Esophagus muscularis mucosa (tissue), 4 donors: ENCODE measurements at regions not wholly inside any gene's neighbourhood (a gene's known extent, or its start where the extent isn't known, plus 50 kb on each side); places are given as distances from the start of the nearest gene placed in this dataset.

Source experiments
- DNase-seq: peaks from one replicate; pipeline ENCODE4 v3.0.0-alpha.2; 2017; ENCODE audit errors: extremely low spot score
- H3K27ac ChIP-seq, 4 donors: fragments of 200-600 bp; sonication (generic); replicated peaks in 1 of 4; 1 replicate in 3 of 4; 2 replicates in 1 of 4; pipeline ENCODE4 v1.5.1; 2016 to 2019; ENCODE audit warnings: mild to moderate bottlenecking in 1 of 4
- H3K27me3 ChIP-seq, 4 donors: fragments of 200-600 bp; sonication (generic); one replicate each; pipeline versions ENCODE4 v1.5.1 to v1.6.0; 2016 to 2019
- H3K36me3 ChIP-seq, 4 donors: fragments of 200-600 bp; sonication (generic); one replicate each; pipeline ENCODE4 v1.5.1; 2016 to 2019
- H3K4me1 ChIP-seq, 4 donors: fragments of 200-600 bp; sonication (generic); one replicate each; pipeline ENCODE4 v1.5.1; 2016 to 2019
- H3K4me3 ChIP-seq, 4 donors: fragments of 200-600 bp; sonication (generic); 1 replicate in 2 of 4; 2 replicates in 2 of 4; pipeline ENCODE4 v1.5.1; 2016 to 2019; ENCODE audit warnings: mild to moderate bottlenecking in 4 of 4, moderate library complexity in 1 of 4
- H3K9me3 ChIP-seq, 4 donors: fragments of 200-600 bp; sonication (generic); 1 replicate in 3 of 4; 2 replicates in 1 of 4; pipeline ENCODE4 v1.5.1; 2016 to 2019
- CTCF ChIP-seq, 3 experiments: fragments of 200-600 bp in 2 of 3; fragments of 450-650 bp in 1 of 3; sonication (generic) in 2 of 3; IDR thresholded peaks; one replicate each; pipeline ENCODE4 v1.5.1; 2017 to 2019; ENCODE audit warnings: antibody characterized with exemption in 3 of 3, mild to moderate bottlenecking in 2 of 3, moderate library complexity in 1 of 3
- EP300 ChIP-seq: sonication (generic); formaldehyde crosslinking; IDR thresholded peaks from one replicate; pipeline ENCODE4 v1.6.1; 2017; ENCODE audit warnings: antibody characterized with exemption
- POLR2A ChIP-seq: fragments of 450-650 bp; IDR thresholded peaks from one replicate; pipeline ENCODE4 v1.6.1; 2017; ENCODE audit warnings: antibody characterized with exemption, moderate library complexity, mild to moderate bottlenecking, low read depth
- POLR2AphosphoS5 ChIP-seq, 2 donors: sonication (generic); formaldehyde crosslinking; IDR thresholded peaks; one replicate each; pipeline ENCODE4 v1.6.1; 2017; ENCODE audit warnings: antibody characterized with exemption in 2 of 2
- WGBS: methylation state at CpG from one replicate; pipeline ENCODE4 v1.1.5; 2018; 5-methylcytosine and 5-hydroxymethylcytosine counted together
- intact Hi-C: fragments of 100-400 bp; cut with DNase I; formaldehyde crosslinking; loops from one replicate; pipeline ENCODE4 v1.15.1; 2023

GRCh38 chr21:27759820-27760219 is 792.9 kb upstream of the ADAMTS5 start:
- intact Hi-C loops: no loop called here
- DNase-seq: no peak

GRCh38 chr21:27759091-27759659 is 792.3 kb upstream of the ADAMTS5 start:
- Histone ChIP-seq H3K36me3 (no peaks in the 10 kb centered on the region), H3K9me3 (no peaks in the 10 kb centered on the region), H3K4me3 (no peak overlapping the region), H3K4me1 (peaks cover 3 to 12% (median 10%) of the 10 kb centered on the region in 4 donors), H3K27me3 (no peaks in the 10 kb centered on the region), H3K27ac (no peak overlapping the region)
- WGBS: 90% methylated on average over 11 of the region's 11 CpGs
- intact Hi-C loops: no loop called here
- TF ChIP-seq EP300 (no peak), CTCF (IDR thresholded peaks at IDR 0.05) (peak in 2 of 3 experiments; percentile 15 to 26)
- DNase-seq: no peak

More at GRCh38 chr21:27759820-27760219, 792.9 kb upstream of the ADAMTS5 start:
- Histone ChIP-seq H3K36me3 (no peaks in the 10 kb centered on the region), H3K27ac (no peak overlapping the region), H3K27me3 (no peaks in the 10 kb centered on the region), H3K9me3 (no peaks in the 10 kb centered on the region), H3K4me3 (no peak overlapping the region), H3K4me1 (peaks cover 3 to 12% (median 10%) of the 10 kb centered on the region in 4 donors)
- TF ChIP-seq EP300: no peak

- Histone ChIP-seq H3K27me3 (no peaks in the 10 kb centered on the region), H3K4me3 (no peak overlapping the region), H3K27ac (no peak overlapping the region), H3K36me3 (no peaks in the 10 kb centered on the region), H3K9me3 (no peaks in the 10 kb centered on the region), H3K4me1 (no peaks in the 10 kb centered on the region)
- DNase-seq: no peak
- intact Hi-C loops: no loop called here
- TF ChIP-seq EP300 (no peak), POLR2AphosphoS5 (IDR thresholded peaks at IDR 0.05) (no peak), CTCF (IDR thresholded peaks at IDR 0.05) (no peak), POLR2A (no peak)
- WGBS: 98% methylated on average over 2 of the region's 2 CpGs
Measured at GRCh38 chr21:27756191-27756590, 789.3 kb upstream of the ADAMTS5 start.

- Histone ChIP-seq H3K9me3 (no peaks in the 10 kb centered on the region), H3K36me3 (no peaks in the 10 kb centered on the region), H3K27me3 (no peaks in the 10 kb centered on the region), H3K27ac (no peak overlapping the region), H3K4me1 (peaks cover 0 to 29% (median 15%) of the 10 kb centered on the region in 4 donors), H3K4me3 (no peak overlapping the region)
- no peak for TF ChIP-seq CTCF (IDR thresholded peaks at IDR 0.05)
- TF ChIP-seq EP300: no peak
- TF ChIP-seq POLR2AphosphoS5 (IDR thresholded peaks at IDR 0.05): no peak
- TF ChIP-seq POLR2A: no peak
- no peak for DNase-seq
- intact Hi-C loops: no loop called here
- WGBS: 94% methylated on average over 6 of the region's 7 CpGs
Measured at GRCh38 chr21:27743971-27744564, 777.2 kb upstream of the ADAMTS5 start.

- Histone ChIP-seq H3K27me3 (no peaks in the 10 kb centered on the region), H3K36me3 (no peaks in the 10 kb centered on the region), H3K4me3 (no peak overlapping the region), H3K9me3 (no peaks in the 10 kb centered on the region), H3K4me1 (peaks cover 0 to 35% (median 19%) of the 10 kb centered on the region in 4 donors), H3K27ac (no peak overlapping the region)
- intact Hi-C loops: no loop called here
- TF ChIP-seq CTCF (IDR thresholded peaks at IDR 0.05): no peak
- TF ChIP-seq POLR2A: no peak
- peak in 1 of 2 donors; percentile 10 for TF ChIP-seq POLR2AphosphoS5 (IDR thresholded peaks at IDR 0.05)
- no peak for TF ChIP-seq EP300
- DNase-seq: no peak
- WGBS: 90% methylated on average over 2 of the region's 2 CpGs
Measured at GRCh38 chr21:27741736-27742135, 774.8 kb upstream of the ADAMTS5 start.
